ENCODE measurements at regions not wholly inside any gene's neighbourhood (a gene's known extent, or its start where the extent isn't known, plus 50 kb on each side); places are given as distances from the start of the nearest gene placed in this dataset.

- Mint-ChIP-seq H3K4me3 (ENCODE audit: unreplicated experiment) (no peak overlapping the region), H3K27ac (ENCODE audit: unreplicated experiment) (no peak overlapping the region), H3K36me3 (ENCODE audit: low read depth) (peaks cover 2% of the 10 kb centered on the region), H3K27me3 (ENCODE audit: low read depth) (peaks cover 2% of the 10 kb centered on the region), H3K4me1 (ENCODE audit: low read depth) (peaks cover 5% of the 10 kb centered on the region), H3K9me3 (ENCODE audit: low read depth) (peaks cover 4% of the 10 kb centered on the region)
- no peak for DNase-seq (ENCODE audit: low spot score)
- no peak for TF ChIP-seq CTCF (IDR thresholded peaks at IDR 0.05)
Observed at GRCh38 chr4:54930226-54930625, 195.2 kb downstream of the KDR start.

DNA sequence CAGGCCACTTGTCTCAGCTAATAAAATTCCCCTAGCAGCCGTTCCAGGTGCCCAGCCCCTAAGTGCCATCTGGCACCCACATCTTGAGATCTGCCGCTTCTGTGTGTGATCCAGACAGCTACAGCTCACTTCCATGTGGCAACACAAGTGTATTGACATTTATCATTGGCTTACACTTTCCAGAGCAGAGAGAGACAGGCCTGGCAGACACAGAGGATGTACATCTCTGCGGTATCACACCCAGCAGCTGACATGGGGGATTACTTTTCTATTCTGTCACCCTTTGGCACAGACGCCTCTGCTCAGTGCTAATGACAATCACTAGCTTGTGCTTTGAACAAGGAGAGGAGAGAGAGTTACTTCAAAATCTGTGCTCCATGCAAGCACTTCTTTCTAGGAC, 195.9 kb downstream of the KDR start:
- H3K27ac Mint-ChIP-seq (ENCODE audit: unreplicated experiment), result no peak overlapping the region
- peaks cover 2% of the 10 kb centered on the region for H3K36me3 Mint-ChIP-seq (ENCODE audit: low read depth)
- TF ChIP-seq CTCF (IDR thresholded peaks at IDR 0.05), result no peak
- no peak for DNase-seq (ENCODE audit: low spot score)
- no peaks in the 10 kb centered on the region for H3K27me3 Mint-ChIP-seq (ENCODE audit: low read depth)
- peaks cover 11% of the 10 kb centered on the region for H3K9me3 Mint-ChIP-seq (ENCODE audit: low read depth)
- H3K4me3 Mint-ChIP-seq (ENCODE audit: unreplicated experiment), result no peak overlapping the region
- H3K4me1 Mint-ChIP-seq (ENCODE audit: low read depth), result peaks cover 5% of the 10 kb centered on the region

- Mint-ChIP-seq H3K36me3 (ENCODE audit: low read depth) (peaks cover 2% of the 10 kb centered on the region), H3K9me3 (ENCODE audit: low read depth) (peaks cover 21% of the 10 kb centered on the region), H3K4me1 (ENCODE audit: low read depth) (no peaks in the 10 kb centered on the region), H3K4me3 (ENCODE audit: unreplicated experiment) (no peak overlapping the region), H3K27me3 (ENCODE audit: low read depth) (no peaks in the 10 kb centered on the region), H3K27ac (ENCODE audit: unreplicated experiment) (no peak overlapping the region)
- no peak for DNase-seq (ENCODE audit: low spot score)
- no peak for TF ChIP-seq CTCF (IDR thresholded peaks at IDR 0.05)
Observed at GRCh38 chr4:54924891-54925290, 200.5 kb downstream of the KDR start.

DNA sequence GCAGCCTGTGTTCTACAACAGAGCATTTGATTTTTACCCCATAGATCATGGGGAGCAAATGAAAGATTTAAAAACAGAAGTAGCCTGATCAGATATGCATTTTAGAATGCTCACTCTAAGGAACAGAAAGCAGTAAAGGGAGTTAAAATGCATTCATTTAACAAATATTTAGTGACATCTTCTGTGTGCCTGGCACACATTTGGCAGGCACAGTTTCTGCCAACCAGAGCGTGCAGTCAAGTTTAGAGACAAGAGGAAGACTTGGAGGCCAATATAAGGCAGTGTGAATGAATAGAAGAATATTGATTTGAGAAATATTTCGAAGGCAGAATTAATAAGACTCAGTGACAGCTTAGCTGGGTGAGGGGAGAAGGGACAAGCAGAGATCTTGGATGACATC, 210.1 kb downstream of the KDR start:
- Mint-ChIP-seq H3K4me1 (ENCODE audit: low read depth) (no peaks in the 10 kb centered on the region), H3K27me3 (ENCODE audit: low read depth) (no peaks in the 10 kb centered on the region), H3K9me3 (ENCODE audit: low read depth) (no peaks in the 10 kb centered on the region), H3K4me3 (ENCODE audit: unreplicated experiment) (no peak overlapping the region), H3K27ac (ENCODE audit: unreplicated experiment) (no peak overlapping the region), H3K36me3 (ENCODE audit: low read depth) (no peaks in the 10 kb centered on the region)
- TF ChIP-seq CTCF (IDR thresholded peaks at IDR 0.05), result no peak
- no peak for DNase-seq (ENCODE audit: low spot score)

GRCh38 chr4:54914781-54915180, 210.6 kb downstream of the KDR start:
- no peak for TF ChIP-seq CTCF (IDR thresholded peaks at IDR 0.05)
- Mint-ChIP-seq H3K27ac (ENCODE audit: unreplicated experiment) (no peak overlapping the region), H3K4me1 (ENCODE audit: low read depth) (no peaks in the 10 kb centered on the region), H3K9me3 (ENCODE audit: low read depth) (no peaks in the 10 kb centered on the region), H3K4me3 (ENCODE audit: unreplicated experiment) (no peak overlapping the region), H3K27me3 (ENCODE audit: low read depth) (no peaks in the 10 kb centered on the region), H3K36me3 (ENCODE audit: low read depth) (no peaks in the 10 kb centered on the region)
- no peak for DNase-seq (ENCODE audit: low spot score)

Data from chondrocyte (in vitro differentiated cells).